ENCODE measurements at regions not wholly inside any gene's neighbourhood (a gene's known extent, or its start where the extent isn't known, plus 50 kb on each side); places are given as distances from the start of the nearest gene placed in this dataset.

DNA sequence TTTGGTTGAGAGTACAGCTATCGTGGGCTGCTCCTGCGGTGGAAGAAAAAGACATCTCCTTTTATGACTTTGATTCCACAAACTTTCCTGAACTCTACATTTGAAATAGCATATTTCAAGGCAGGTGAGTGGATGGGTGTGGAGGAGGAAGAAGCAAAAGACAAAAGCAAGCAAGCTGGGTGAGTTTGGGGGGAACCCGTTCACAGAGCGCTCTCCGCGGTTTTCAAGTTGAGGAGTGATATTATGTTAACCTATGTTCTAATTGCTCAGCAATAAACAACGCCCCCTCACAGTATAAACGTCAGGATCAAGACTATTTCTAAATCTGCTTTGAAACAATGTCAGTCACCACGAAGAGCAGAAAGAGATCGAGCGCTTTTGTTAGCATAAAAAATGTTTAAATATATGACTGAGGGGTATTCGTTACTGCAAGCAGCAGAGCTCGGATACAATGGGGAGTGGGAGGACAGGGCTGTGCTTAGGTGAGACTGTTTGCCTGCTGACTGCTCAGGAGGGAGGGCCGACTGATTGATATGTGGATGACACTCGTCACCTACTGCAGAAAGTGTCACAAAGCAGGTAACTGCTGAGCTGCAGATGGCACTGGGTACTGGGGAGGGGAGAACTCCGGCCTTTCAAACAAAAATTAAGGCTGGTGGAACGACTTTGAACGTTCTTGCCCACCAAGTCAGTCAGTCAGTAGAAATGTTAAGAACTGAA, 236.5 kb downstream of the DRD1 start:
- TF ChIP-seq, protein P1, sequence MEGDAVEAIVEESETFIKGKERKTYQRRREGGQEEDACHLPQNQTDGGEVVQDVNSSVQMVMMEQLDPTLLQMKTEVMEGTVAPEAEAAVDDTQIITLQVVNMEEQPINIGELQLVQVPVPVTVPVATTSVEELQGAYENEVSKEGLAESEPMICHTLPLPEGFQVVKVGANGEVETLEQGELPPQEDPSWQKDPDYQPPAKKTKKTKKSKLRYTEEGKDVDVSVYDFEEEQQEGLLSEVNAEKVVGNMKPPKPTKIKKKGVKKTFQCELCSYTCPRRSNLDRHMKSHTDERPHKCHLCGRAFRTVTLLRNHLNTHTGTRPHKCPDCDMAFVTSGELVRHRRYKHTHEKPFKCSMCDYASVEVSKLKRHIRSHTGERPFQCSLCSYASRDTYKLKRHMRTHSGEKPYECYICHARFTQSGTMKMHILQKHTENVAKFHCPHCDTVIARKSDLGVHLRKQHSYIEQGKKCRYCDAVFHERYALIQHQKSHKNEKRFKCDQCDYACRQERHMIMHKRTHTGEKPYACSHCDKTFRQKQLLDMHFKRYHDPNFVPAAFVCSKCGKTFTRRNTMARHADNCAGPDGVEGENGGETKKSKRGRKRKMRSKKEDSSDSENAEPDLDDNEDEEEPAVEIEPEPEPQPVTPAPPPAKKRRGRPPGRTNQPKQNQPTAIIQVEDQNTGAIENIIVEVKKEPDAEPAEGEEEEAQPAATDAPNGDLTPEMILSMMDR (conservative IDR thresholded peaks at IDR 0.05; ENCODE audit: low read length), result no peak
- TF ChIP-seq EZH2phosphoT487 (IDR thresholded peaks at IDR 0.05; ENCODE audit: borderline replicate concordance, low read depth, low read length), result no peak
